Heart left ventricle (tissue), 13 donors: ENCODE measurements at regions not wholly inside any gene's neighbourhood (a gene's known extent, or its start where the extent isn't known, plus 50 kb on each side); places are given as distances from the start of the nearest gene placed in this dataset.

Experiments used
- POLR2A ChIP-seq, 2 donors: fragments of 450-650 bp; IDR thresholded peaks; one replicate each; pipeline ENCODE4 v1.6.1; 2017; ENCODE audit warnings: antibody characterized with exemption in 2 of 2, mild to moderate bottlenecking in 2 of 2, moderate library complexity in 2 of 2
- TF ChIP-seq, protein P1 (sequence below), 12 donors: fragments of 200-600 bp; sonication (generic) in 4 of 12; IDR thresholded peaks; one replicate each; pipeline versions ENCODE4 v1.5.0 to v1.8.0; 2018 to 2022; ENCODE audit warnings: antibody characterized with exemption in 12 of 12, mild to moderate bottlenecking in 5 of 12
- donor health status: ischemic (EF 13 %, LVEDD 7.1; RV severe dilation, severe dysfunction).
- donor health status: DM: no; HTN: yes; CAD: no.
- donor health status: DM: no; HTN: no; CAD: no.
- donor health status: ischemic (EF 25% LVEDD 6.9; RV normal size, moderate dysfunction).
- donor health status: ischemic (EF 25% LVEDD 5.7; RV mildly dilated, moderate dysfunction).
- donor health status: ischemic (EF 35%, LVEDD 5.7; RV mildly dilated, moderate dysfunction).
- donor health status: nonischemic (EF 11% LVEDD 7.7; RV severe dilation, severe dysfunction).
- donor health status: DM: yes; HTN: yes; CAD: no.
- donor health status: PGD.
- donor health status: ischemic (EF 29% LVEDD 5.4; RV normal size, mild dysfunction).
- donor health status: nonischemic (EF 23%, LVEDD 6.1; RV moderate dilation, normal function).

DNA sequence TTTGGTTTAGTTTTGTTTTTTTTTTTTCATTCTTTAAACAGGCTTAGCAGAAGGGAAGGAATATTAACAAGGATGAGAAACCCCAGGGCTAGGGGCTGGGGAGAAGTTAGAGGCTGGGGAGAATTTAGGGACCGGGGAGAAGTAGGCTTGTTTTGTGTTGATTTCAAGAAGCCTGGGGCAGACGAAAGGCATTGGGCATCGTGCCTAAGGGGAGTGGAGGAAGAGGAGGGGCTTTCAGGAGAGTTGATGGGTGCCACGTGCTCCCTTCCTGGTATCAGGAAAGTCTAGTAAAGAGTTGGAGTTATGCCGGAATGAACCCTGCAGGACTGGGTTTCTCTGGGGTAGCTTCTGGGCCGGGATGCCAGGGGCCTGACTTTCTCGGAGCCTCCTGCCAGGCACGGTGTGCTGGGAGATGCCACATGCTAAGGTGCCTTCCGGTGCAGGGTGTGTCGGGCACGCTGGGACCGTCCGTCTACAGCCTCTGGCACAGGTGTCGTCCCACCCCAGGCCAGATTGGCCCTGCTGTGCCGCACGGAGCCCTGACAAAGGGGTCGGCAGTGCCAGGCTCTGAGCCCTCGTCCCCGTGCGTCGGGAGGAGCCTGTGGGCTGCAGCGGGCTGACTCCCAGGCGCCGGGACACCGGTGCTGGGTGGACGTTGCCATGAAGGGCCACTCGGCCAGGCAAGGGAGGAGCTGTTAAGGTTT lies 159.9 kb downstream of the OLFM1 start:
- TF ChIP-seq, protein P1, sequence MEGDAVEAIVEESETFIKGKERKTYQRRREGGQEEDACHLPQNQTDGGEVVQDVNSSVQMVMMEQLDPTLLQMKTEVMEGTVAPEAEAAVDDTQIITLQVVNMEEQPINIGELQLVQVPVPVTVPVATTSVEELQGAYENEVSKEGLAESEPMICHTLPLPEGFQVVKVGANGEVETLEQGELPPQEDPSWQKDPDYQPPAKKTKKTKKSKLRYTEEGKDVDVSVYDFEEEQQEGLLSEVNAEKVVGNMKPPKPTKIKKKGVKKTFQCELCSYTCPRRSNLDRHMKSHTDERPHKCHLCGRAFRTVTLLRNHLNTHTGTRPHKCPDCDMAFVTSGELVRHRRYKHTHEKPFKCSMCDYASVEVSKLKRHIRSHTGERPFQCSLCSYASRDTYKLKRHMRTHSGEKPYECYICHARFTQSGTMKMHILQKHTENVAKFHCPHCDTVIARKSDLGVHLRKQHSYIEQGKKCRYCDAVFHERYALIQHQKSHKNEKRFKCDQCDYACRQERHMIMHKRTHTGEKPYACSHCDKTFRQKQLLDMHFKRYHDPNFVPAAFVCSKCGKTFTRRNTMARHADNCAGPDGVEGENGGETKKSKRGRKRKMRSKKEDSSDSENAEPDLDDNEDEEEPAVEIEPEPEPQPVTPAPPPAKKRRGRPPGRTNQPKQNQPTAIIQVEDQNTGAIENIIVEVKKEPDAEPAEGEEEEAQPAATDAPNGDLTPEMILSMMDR (IDR thresholded peaks at IDR 0.05) = no peak
- TF ChIP-seq POLR2A (IDR thresholded peaks at IDR 0.05) = no peak
